ENCODE measurements at regions not wholly inside any gene's neighbourhood (a gene's known extent, or its start where the extent isn't known, plus 50 kb on each side); places are given as distances from the start of the nearest gene placed in this dataset.

DNA sequence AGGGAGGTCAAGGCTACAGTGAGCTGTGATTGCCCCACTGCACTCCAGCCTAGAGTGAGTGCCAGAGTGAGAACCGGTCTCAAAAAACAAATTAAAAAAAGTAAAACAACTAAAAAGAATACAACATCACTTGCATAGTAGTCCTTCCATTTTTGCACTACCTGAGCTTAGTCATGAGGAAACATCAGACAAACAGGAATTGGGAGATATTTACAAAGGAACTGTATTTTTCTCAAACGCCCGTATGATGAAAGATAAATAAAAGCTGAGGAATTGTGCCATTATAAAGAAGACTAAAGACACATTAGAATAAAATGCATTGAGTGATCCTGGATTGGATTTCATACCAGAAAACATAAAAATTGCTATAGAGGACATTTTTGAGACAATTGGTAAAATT, 50.0 kb upstream of the ATP8B1 start:
- no peak for ATAC-seq
- Histone ChIP-seq H3K9me3 (ENCODE audit: control insufficient read depth, insufficient read depth, low read length) (no peaks in the 10 kb centered on the region), H3K27me3 (ENCODE audit: control insufficient read depth, insufficient read depth, low read length) (no peaks in the 10 kb centered on the region), H3K4me3 (ENCODE audit: low read length) (no peak overlapping the region), H3K4me1 (ENCODE audit: control insufficient read depth, insufficient read depth, low read length) (no peaks in the 10 kb centered on the region), H3K36me3 (ENCODE audit: control insufficient read depth, insufficient read depth, low read length) (no peaks in the 10 kb centered on the region), H3K27ac (ENCODE audit: low read length) (no peak overlapping the region)
- intact Hi-C loops (cut with micrococcal nuclease), result no loop called here
- no peaks in the 10 kb centered on the region for H3K4me1 Mint-ChIP-seq
- H3K36me3 Mint-ChIP-seq, result no peaks in the 10 kb centered on the region
- DNase-seq, result no peak
- peaks cover 2 to 8% of the 10 kb centered on the region in 2 donors for H3K27me3 Mint-ChIP-seq (ENCODE audit: low read depth in 2 of 2)
- H3K9me3 Mint-ChIP-seq, result no peaks in the 10 kb centered on the region
- no peak overlapping the region for H3K27ac Mint-ChIP-seq
- 100% methylated on average over 2 of the region's 3 CpGs for WGBS (ENCODE audit: insufficient coverage)
- TF ChIP-seq, protein P1, sequence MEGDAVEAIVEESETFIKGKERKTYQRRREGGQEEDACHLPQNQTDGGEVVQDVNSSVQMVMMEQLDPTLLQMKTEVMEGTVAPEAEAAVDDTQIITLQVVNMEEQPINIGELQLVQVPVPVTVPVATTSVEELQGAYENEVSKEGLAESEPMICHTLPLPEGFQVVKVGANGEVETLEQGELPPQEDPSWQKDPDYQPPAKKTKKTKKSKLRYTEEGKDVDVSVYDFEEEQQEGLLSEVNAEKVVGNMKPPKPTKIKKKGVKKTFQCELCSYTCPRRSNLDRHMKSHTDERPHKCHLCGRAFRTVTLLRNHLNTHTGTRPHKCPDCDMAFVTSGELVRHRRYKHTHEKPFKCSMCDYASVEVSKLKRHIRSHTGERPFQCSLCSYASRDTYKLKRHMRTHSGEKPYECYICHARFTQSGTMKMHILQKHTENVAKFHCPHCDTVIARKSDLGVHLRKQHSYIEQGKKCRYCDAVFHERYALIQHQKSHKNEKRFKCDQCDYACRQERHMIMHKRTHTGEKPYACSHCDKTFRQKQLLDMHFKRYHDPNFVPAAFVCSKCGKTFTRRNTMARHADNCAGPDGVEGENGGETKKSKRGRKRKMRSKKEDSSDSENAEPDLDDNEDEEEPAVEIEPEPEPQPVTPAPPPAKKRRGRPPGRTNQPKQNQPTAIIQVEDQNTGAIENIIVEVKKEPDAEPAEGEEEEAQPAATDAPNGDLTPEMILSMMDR (IDR thresholded peaks at IDR 0.05), result no peak
- H3K4me3 Mint-ChIP-seq, result no peak overlapping the region
